ENCODE measurements at regions not wholly inside any gene's neighbourhood (a gene's known extent, or its start where the extent isn't known, plus 50 kb on each side); places are given as distances from the start of the nearest gene placed in this dataset.

DNA sequence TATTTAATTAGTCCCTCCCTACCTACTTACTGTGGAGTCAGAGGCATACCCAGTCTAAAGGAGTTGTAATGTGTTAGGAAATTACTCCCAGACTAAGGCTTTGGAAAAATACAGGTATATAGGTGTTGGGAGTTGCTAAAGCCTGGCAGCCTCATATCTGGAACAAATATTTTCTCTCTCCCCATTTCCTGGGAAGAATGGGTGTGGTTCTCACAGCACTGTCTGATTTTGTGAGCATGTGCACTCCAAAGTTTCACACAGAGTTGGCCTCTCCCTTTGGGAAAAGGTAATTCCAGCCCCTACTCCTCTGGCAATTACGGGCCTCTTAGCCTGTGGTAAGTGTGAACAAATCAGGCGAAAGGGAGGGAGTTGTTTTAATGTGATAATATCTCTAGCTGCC, 187.0 kb downstream of the MID1IP1 start:
- DNase-seq (ENCODE audit: low read depth in 2 of 2): no peak

DNA sequence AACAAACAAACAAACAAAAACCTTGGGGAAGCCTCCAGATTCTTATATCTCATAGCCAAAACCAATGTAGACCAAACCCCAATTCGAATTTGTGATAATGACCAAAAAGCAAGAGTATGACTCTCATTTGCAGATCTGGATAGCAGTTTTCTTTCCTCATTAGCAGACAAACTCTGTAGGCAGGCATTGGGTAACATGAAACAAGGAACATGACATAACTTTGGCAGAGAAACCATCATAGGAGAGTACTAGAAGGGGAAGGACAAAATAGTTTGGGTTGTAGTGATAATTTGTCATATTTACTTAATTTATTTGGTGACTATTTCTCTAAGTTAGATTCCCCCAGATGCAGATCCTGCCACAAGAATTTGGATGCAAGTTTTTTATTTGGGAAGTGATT, 187.8 kb downstream of the MID1IP1 start:
- no peak for DNase-seq (ENCODE audit: low read depth in 2 of 2)

DNA sequence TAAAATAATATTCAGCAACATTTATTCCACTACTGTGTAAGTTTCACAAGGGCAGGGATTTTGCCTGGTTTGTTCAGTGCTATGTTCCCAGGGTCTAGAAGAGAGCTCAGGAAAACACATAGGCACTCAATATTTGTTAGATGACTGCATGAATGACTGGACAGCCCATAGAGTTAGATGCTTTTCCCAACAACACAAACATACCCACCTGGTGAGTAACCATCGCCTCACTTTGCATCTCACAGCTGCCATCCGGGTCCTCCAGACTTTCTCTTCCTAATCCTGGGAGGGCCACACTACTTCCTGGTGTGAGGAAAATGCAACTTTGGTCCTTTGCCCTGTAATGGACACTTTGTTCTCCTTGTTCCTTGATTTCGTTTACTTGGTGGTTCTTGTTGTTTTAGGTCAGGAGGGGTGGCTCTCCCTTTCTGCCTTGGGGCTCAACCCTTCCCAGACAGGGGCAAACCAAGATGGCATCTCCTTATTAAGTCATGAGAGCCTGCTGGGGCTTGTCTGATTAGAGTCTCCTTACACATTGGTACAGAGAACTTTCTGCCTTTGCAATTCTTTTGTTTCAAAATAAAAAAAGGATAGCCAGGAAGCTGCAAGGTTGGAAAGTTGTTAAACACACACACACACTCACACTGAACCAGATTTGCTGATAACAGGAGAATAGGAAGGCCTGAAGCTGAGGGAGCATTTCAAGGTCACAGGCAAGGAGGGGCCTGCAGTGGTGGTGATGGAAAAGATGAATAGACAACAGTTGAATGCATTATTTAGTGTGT, 190.6 kb downstream of the MID1IP1 start:
- DNase-seq (ENCODE audit: low read depth in 2 of 2): no peak

DNA sequence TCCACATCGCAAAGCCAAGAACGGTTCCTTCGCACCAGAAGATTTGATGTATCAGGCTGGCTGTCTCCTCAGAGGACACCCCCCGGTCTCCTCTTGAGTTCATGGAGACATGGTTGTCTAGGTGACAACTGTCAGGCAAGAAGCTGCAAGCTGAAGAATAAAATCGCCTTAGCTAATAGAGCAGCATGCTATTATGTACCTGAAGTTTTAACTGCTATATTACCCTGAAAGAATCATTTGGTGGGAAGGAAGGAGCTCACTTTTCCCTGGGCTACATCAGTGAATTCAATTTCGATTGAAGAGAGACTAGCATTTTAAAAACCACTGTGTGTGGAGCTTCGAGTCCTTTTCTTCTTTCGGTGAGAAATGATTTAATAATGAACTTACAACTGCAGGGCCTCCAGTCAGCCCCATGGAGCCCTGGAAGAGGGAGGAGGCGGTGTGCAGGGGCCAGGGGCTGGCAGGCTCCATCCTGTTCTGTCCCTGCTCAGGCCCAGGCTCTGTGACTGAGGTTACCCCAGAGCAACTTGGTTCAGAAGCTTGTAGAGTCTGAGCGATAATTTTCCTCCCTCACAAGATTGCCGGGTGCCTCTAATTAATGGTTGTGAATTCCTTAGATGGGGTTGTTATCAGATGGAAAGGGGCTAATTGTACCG, 191.3 kb downstream of the MID1IP1 start:
- no peak for DNase-seq (ENCODE audit: low read depth in 2 of 2)

DNA sequence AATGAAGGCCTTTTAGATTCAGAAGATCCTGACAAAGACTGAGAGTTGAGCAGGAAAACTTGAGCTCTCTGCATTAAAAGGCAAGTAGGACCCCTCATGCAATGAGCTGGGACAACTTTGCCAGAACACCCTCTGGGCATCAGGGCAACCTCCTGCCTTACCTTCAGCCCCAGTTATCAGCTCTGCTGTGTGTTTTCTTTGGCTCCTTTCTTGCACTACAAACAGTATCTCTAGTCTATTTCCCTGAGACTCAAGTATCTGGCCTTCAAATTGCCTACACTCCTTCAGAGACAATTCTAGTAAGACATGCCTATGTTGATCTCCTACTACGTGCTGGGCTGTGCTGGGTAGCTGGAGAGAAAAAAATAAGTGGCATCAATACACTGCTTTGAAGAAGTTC, 192.2 kb downstream of the MID1IP1 start:
- no peak for DNase-seq (ENCODE audit: low read depth in 2 of 2)

DNA sequence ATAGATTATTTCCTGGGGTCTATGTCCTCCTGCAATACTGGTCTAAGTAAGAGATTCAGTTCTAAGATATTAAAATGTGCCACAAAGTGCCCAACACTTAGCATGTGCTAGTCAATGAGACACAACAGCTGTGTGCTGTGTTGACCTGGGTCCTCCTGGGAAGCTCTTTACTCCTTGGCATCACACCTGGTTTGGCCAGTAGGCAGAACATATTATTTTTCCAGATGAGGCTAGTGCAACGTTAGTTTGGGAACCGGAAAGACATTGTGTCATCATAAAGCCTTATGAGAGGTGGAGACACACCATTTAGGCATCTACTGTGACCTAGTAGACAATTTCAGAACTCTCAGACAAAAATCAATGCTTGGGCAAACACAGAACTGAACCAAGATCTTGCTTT, 197.8 kb downstream of the MID1IP1 start:
- no peak for DNase-seq (ENCODE audit: low read depth in 2 of 2)

DNA sequence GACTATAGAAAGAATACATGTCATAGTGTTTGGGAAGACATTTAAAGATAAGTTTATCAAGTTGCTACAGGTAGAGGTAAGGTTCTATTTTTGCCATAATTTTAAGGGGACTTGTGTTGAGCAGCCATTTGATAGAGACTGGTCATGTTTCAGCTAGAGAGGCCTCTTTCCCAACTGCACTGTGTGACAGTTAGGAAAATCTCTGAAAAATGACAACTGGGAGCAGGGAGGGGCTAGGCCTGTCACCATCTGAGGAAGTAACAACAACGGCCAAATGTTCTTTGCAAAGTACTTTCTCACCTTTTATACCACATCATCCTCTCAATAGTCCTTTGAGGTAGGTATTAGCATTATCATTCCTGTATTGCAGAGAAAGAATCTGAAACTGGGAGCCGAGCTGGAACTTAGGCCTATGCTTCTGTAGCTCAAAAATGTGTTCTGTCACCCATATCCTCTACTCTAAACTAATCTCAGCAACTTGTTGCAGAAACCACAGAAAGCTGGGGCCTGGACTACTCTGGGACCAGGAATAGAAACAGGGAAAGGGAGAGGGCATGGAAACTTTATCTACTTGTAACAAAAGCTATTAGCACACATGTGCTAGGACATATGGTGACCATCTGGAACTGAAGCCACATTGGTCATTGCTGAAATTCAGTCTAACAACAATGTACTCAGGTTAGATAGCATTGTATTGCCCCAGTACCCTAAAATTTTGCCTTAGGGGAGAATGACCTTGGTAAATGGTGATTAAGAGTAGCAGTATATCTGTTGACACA, 198.9 kb downstream of the MID1IP1 start:
- DNase-seq (ENCODE audit: low read depth in 2 of 2): no peak

DNA sequence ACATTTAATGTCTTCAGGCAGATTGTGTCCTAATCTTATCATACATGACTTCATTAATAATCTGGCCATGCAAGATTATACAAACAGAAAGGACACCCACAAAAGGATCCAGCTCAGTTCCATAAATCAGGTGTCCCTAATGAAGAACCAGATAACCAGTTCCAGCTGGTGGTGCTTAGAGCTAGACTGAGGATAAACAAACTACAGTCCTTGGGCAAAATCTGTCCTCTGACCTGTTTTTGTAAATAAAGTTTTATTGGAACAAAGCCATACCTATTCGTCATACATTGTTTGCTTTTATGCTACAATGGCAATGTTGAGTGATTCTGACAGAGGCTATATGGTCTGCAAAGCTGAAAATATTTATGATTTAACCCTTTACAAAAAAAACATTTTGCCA, 199.5 kb downstream of the MID1IP1 start:
- DNase-seq (ENCODE audit: low read depth in 2 of 2): no peak

DNA sequence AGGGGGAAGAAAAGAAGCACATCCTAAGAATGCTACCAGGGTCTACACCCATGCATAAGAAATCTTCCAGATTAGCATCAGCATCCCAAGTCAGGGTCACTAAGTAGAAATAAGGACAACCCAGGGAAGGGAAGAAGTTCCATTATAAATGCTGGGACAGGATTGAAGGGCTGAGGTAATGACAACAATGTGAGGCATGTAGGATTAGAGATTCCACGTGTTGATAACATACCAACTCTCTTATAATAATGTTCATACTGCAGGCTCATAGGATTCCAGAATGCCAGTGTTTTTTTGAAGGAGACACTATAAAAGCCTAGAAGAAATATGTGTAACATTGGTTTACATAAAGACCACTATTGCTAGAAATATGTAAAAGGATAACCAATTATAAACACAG, 201.2 kb downstream of the MID1IP1 start:
- DNase-seq (ENCODE audit: low read depth in 2 of 2): no peak

DNA sequence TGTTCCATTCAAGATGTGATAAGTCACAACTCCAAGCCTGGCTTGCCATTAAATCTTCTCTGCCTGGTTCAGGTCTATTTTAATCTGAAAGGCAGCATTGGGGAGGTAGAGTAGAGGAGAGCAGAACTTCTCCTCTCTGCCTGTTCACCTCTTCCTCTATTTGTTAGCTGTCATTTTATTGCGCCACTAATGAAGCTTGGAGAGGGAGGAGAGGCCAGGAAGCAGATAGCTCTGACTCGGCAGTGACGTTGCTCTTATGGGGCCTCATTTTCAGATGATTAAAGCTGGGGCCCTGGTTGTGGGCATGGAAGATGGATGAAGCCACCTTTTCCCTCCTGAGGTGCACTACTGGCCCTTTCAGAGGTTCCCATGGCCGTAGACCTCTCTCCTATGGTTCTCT, 207.3 kb downstream of the MID1IP1 start:
- no peak for DNase-seq (ENCODE audit: low read depth in 2 of 2)

DNA sequence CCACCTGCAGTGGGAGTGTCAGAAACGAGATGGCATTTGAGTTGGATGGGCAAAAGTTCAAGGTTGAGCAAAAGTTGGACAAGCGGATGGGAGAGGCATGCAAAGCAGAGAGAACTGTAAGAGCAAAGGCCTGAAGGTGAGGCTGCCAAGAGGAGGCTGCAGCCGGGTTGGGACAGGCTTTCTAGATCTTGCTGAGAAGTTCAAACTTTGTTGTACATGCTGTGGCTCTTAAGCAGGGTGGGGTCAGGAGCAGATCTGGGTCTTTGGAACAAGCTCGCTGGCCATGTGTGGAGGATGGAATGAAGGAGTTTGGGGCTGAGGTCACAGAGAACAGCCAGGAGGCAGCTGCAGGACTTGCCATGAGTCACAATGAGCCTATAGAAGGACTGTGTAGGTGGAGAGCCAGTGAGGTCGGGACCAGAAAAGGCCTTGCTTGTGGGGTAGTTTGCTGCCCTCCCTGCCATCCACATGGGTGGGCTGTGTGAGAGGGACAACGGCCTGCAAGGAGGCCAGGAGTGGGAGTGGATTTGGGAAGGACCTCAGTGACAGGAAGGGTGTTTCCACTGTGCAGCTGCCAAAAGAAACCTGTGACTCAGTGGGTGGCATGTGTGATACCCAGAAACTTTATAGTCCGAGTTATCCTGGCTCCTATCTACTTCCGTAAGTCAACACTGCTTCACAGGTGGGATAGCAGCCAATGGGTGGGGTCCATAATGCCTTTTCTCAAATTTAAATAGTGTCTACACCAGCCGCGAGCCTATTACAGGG, 210.4 kb downstream of the MID1IP1 start:
- peak in 1 of 2 donors; percentile 0 for DNase-seq (ENCODE audit: low read depth in 2 of 2)

DNA sequence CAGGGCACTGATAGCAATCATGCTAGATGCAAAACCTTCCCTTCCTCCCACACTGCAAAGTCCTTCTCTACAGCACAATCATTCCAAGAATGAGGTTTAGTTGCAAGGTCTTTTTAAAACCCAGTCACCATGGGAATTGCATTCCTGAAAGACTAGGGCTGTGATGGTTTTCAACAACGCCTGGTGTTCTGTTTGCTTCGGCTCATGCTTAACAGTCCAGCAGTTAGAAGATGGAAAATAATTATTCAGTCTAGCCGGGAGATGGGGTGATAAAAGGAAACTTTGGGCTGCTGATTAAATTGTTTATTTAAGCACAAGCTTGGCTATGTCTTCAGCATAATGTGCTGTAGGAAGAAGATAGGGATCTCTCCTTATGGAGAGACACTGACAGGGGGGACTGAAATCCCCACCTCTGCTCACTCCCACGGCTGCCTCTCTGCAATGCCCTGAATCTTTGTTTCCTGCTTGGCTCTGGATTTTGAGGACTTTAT, 211.4 kb downstream of the MID1IP1 start:
- no peak for DNase-seq (ENCODE audit: low read depth in 2 of 2)

DNA sequence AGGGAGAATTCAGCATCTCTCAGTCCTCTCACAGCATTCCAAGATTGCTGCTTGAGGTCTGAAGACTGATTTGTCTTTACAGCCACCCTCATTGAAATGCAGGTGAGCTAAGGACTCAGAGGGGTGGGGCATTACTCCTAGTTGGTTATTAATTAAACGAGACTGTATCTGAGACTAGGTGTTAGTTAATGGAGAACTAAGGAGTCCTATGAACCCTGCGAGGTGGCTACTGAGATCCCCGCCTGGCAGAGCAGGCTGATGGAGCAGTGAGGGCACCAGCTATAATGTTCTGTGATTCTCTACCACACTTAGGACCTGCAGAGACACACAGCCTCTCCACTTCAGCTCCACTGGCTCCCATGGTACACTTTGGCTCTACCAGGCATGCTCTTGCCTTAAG, 215.3 kb downstream of the MID1IP1 start:
- DNase-seq (ENCODE audit: low read depth in 2 of 2): no peak

DNA sequence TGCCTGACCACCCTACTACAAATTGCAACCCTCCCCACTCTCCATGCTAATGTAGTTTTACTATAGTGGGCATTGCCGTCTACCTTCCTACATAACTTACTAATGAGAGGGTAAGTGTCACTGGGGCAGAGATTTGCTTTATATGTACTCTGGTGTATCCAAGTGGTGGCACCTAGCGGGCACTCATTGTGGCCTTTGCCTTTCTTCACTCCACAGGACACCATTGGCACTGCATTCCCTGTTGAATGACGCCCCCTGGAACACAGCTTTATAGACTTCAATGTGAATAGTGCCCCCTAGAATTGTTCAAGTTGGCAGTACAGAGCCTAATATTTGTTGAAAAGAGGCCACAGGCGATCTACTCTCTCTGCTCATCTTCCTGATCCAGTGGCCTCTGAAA, 215.8 kb downstream of the MID1IP1 start:
- DNase-seq (ENCODE audit: low read depth in 2 of 2): no peak

DNA sequence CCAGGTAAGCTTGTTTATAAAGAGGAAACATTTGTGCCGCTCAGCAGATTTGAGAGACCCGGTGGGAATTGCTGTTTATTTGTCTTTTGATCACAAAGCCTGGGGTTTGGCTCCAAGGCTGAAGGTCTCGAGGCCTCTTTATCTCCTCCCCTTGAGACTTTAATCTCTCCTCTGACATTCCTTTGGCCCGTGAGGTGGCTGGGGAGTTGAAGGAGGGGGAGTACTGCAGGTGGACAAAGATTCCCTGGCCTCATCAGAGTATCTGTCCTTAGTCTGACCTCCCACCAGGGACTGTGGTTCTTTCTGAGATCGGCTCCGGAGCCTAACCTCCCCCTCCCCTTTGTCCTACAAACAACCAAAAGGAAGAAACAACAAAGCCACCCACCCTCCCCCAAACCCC, 216.5 kb downstream of the MID1IP1 start:
- DNase-seq (ENCODE audit: low read depth in 2 of 2): no peak

DNA sequence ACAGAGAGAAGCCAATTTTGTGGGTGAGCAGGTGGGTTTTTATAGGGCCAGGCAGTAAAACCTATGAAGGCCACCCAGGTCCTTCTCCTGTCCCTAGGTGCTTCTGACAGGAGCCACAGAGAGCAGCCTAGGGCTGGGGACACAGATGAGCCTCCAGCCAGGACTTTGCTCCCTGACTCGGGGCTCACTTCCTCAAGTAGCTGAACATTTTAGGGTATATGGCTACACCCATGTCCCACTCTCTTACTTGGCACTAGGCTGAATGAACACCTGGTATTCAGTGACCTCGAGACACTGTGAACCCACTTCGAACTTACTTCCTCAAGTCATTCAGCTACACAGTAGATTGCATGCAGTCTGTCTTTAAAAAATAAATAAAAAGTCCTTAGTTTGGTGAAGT, 217.3 kb downstream of the MID1IP1 start:
- no peak for DNase-seq (ENCODE audit: low read depth in 2 of 2)

DNA sequence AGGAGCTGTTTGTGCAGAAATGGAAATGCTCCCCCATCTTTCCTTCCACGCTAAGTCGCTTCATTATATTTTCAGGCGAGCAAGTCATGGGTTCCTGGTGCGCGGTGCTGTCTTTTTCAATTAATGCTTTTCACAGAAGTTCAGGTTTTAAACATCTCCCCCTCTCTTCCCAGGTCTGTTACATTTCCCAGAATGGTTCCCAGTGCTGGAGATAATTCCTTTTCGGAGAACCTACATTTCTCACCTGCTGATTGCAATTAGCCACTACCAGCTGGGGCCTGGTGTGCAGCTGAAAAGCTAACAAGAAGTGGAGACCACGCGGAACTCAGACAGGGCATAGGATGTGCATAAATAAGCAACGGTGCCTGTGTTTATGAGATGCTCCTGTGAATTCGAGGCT, 217.8 kb downstream of the MID1IP1 start:
- DNase-seq (ENCODE audit: low read depth in 2 of 2): no peak

DNA sequence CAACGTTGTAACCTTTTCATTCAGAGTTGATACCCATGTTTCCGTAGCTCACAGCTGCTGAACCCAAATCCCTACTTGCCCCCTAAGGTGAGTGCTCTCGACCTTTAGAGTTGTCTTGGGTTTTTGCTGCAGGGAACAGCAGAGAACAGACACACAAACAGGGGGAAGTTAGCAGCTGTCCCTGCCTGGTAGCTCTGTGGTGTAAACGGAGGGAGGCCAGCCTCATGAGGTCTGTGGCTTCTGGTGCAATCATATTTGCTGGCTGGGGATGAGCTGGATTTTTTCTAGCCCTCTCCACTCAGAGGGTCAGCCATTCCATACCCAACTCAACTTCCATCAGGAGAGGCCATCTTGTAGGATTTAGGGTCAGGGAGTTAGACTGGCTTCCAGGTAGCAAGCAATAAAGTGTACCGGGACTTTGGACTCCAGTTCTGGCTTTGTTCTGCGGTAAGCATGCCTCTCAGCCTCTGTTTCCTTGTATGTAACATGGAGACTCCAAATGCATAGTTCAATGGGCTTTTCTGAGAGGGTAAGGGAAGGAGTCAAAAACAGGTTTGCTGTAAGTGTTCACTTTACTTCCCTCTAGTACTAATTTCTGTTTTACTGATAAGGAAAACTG, 218.9 kb downstream of the MID1IP1 start:
- DNase-seq (ENCODE audit: low read depth in 2 of 2): no peak

DNA sequence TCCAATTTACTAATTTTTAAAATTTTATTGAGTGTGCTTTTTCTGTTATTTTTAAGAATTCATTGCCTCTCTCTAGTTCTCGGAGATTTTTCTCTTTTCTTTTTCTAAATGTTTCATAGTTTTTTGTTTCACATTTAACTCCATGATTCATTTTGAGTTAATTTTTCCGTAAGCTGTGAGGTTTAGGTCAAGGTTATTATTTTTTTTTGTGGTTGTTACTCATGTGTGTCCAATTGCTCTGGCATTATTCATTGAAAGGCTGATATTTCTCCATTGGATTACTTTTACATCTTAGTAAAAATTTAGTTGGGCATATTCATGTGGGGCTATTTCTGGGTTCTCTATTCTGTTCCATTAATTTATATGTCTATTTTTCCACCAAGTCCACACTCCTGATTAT, 220.8 kb downstream of the MID1IP1 start:
- no peak for DNase-seq (ENCODE audit: low read depth in 2 of 2)

DNA sequence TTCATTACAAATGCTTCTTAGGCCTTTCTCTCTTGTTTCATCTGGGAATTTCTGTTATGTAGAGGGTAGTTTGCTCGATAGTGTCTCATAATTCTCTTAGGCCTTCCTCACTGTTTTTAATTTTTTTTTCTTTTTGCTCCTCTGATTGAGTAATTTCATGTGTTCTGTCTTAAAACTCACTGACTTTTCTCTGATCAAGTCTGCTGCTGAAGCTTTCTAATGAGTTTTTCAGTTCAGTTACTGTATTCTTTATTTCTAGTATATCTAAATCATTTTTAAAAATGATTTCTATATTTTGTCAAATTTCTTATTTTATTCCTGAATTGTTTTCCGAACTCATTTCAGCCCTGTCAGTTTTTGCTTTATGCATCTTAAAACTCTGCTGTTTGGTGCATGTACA, 228.0 kb downstream of the MID1IP1 start:
- no peak for DNase-seq (ENCODE audit: low read depth in 2 of 2)

DNA sequence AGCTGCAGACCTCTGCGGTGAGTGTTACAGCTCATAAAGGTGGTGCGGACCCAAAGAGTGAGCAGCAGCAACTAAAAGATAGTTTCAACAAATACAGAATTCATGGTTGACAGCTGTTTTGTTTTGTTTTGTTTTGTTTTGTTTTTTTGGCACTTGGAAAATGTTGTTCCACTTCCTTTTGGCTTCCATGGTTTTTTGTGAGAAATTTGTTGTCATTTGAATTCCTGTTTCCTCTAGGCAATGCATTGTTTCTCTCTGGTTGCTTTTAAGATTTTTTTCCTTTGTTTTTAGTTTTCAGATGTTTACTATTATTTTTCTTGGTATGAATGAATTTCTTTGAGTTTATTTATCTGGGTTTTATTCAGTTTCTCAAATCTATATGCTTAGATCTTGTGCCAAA, 229.4 kb downstream of the MID1IP1 start:
- DNase-seq (ENCODE audit: low read depth in 2 of 2): no peak

Measured in dermis microvascular lymphatic vessel endothelial cell (primary cell).